Kidney epithelial cell (primary cell): ENCODE measurements at regions not wholly inside any gene's neighbourhood (a gene's known extent, or its start where the extent isn't known, plus 50 kb on each side); places are given as distances from the start of the nearest gene placed in this dataset.

Experiments
- DNase-seq: peaks from one replicate; pipeline ENCODE4 v3.0.0-alpha.2; 2010; ENCODE audit warnings: low read depth
- H3K27me3 ChIP-seq: 2 replicates; pipeline ENCODE4 v1.6.0; 2011; ENCODE audit warnings: low read length; ENCODE audit not compliant: control insufficient read depth, insufficient read depth
- H3K36me3 ChIP-seq: 2 replicates; pipeline ENCODE4 v1.5.1; 2011; ENCODE audit warnings: low read length; ENCODE audit not compliant: control insufficient read depth, insufficient read depth
- H3K4me3 ChIP-seq: 2 replicates; pipeline ENCODE4 v1.5.1; 2011; ENCODE audit warnings: low read depth, mild to moderate bottlenecking, control low read depth, low read length
- CTCF ChIP-seq: IDR thresholded peaks from 2 replicates; pipeline ENCODE4 v1.5.1; 2011; ENCODE audit warnings: mild to moderate bottlenecking, moderate library complexity, low read length, control low read depth, inconsistent platforms; ENCODE audit not compliant: insufficient read depth, poor library complexity, severe bottlenecking

- TF ChIP-seq CTCF, result no peak
- DNase-seq, result no peak
- no peak overlapping the region for H3K4me3 ChIP-seq
- no peaks in the 10 kb centered on the region for H3K27me3 ChIP-seq
- no peaks in the 10 kb centered on the region for H3K36me3 ChIP-seq
Observed at GRCh38 chr21:31475223-31475622, 131.2 kb upstream of the TIAM1 start.

GRCh38 chr21:31473685-31474345 lies 129.8 kb upstream of the TIAM1 start:
- no peak for DNase-seq
- H3K36me3 ChIP-seq, result no peaks in the 10 kb centered on the region
- H3K27me3 ChIP-seq, result no peaks in the 10 kb centered on the region
- no peak for TF ChIP-seq CTCF
- no peak overlapping the region for H3K4me3 ChIP-seq

- Histone ChIP-seq H3K27me3 (no peaks in the 10 kb centered on the region), H3K36me3 (no peaks in the 10 kb centered on the region), H3K4me3 (no peak overlapping the region)
- DNase-seq, result no peak
- TF ChIP-seq CTCF, result no peak
Observed at GRCh38 chr21:31471865-31472264, 127.8 kb upstream of the TIAM1 start.

GRCh38 chr21:31470896-31471694 lies 127.0 kb upstream of the TIAM1 start:
- no peaks in the 10 kb centered on the region for H3K36me3 ChIP-seq
- no peak overlapping the region for H3K4me3 ChIP-seq
- H3K27me3 ChIP-seq, result no peaks in the 10 kb centered on the region
- no peak for TF ChIP-seq CTCF
- no peak for DNase-seq

- Histone ChIP-seq H3K36me3 (no peaks in the 10 kb centered on the region), H3K27me3 (no peaks in the 10 kb centered on the region), H3K4me3 (no peak overlapping the region)
- no peak for DNase-seq
- no peak for TF ChIP-seq CTCF
Observed at GRCh38 chr21:31460980-31461379, 116.9 kb upstream of the TIAM1 start.

- DNase-seq, result no peak
- TF ChIP-seq CTCF, result no peak
- no peaks in the 10 kb centered on the region for H3K27me3 ChIP-seq
Observed at GRCh38 chr21:31459457-31459856, 115.4 kb upstream of the TIAM1 start.

More at GRCh38 chr21:31459457-31459856, 115.4 kb upstream of the TIAM1 start:
- H3K36me3 ChIP-seq, result no peaks in the 10 kb centered on the region
- no peak overlapping the region for H3K4me3 ChIP-seq
